T-helper 1 cell (primary cell): ENCODE measurements at regions not wholly inside any gene's neighbourhood (a gene's known extent, or its start where the extent isn't known, plus 50 kb on each side); places are given as distances from the start of the nearest gene placed in this dataset.
"Not testable (repeated sequence)": the region's sequence is repeated elsewhere in the genome, so short reads cannot be mapped to it uniquely, and the experiment has no call there.

Experiments used
- DNase-seq, 5 donors: peaks; one replicate each; pipeline ENCODE4 v3.0.0-alpha.2; 2012 to 2020

- no peak for DNase-seq
Measured at GRCh38 chr5:130714200-130714599, 450.9 kb downstream of the HINT1 start.

DNA sequence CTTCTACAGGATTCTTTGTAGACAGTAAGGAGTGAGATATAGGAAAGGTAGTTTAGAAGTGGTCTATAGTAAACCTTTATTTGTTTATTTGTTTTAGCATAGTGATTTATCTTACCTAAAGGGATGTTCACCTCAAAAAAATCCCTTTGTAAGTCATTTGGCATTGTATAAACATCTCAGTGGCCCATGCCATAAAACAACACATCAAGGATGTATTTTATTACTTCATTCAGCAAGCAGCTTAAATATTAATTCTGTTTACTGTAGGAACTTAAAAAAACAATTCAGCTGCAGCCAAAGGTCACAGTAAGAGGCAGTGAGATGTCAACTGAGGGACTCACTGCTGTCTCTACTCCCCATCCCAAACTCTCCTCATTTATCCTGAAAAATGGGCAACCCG, 452.7 kb downstream of the HINT1 start:
- DNase-seq, result no peak

- no peak for DNase-seq
Measured at GRCh38 chr5:130710596-130710995, 454.5 kb downstream of the HINT1 start.

DNA sequence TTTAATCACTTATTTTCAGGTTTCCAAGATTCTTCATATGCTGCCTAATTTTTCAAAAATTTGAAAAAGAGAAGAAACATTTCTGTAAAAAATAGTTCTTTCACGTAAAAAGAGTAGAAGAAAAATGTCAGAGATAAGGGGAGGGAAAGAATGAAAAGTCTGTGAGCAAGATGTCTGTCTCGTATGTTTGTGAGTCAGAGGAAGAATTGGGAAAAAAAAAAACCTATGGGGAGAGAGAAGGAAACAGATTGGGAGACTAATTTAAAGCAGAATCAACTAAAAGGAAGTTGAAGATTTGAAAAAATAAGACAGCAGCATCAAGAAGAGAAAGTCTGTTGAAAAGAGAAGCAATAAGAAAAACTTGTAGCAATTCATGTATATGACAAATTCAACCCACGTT, 456.3 kb downstream of the HINT1 start:
- DNase-seq, result no peak

DNA sequence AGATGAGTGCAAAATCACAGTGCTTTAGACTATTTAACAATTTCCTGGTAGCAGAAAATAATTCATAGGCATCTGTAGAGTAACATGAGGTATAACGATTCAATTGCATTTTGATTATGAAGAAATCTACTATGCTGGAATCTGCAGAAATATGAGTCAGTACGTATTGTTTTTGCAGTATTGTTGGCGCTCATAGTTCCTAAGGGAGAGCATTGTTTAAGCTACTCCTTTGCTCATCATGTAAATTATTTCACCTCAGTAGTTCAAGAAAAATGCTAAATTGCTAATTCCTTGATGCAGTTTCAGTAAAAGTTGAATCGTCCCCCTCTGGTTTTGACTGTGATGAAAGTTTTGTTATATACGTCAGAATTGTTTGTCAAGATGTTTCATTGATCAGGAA, 458.4 kb downstream of the HINT1 start:
- DNase-seq, result no peak

- no peak for DNase-seq
Measured at GRCh38 chr5:130705368-130705767, 459.7 kb downstream of the HINT1 start.

DNA sequence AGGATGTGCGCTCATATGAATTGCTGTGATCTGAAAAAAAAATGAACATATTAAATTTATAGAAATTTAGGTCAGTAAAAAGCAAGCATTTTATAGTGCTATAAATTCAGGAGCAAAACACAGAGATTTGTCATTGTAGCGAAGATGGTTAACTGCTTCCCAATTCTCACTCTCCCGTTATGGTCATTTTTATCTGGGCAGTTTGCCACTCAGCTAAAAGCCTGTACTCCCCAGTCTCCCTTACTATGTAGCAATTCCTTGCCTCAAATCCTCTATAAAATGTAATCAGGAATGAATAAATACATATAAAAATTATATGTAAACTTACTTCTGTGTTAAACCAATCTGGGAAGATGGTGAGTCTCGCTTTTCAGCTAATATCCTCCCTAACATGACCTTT, 471.5 kb downstream of the HINT1 start:
- DNase-seq, result no peak

- no peak for DNase-seq
Measured at GRCh38 chr5:130692770-130693169, 472.3 kb downstream of the HINT1 start.

DNA sequence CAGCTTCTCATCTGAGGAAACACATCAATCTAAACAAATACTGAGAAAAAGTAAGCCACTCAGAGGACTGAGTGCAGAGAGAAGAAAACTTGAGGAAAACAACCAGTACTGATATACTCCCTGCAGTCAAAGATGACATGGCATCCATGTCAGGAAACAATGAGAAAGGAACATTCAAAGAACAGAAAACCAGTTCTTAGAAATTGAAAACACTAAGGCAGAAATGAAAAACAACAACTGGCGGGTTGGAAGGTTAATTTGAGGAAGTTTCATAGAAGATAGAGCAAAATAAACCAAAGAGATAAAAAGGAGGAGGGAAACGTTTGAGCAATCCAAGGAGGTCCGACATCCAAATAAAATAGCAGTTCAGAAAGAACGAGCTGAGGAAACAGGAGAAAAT, 475.2 kb downstream of the HINT1 start:
- no peak for DNase-seq

- DNase-seq, result no peak
Measured at GRCh38 chr5:130687085-130687733, 477.8 kb downstream of the HINT1 start.

DNA sequence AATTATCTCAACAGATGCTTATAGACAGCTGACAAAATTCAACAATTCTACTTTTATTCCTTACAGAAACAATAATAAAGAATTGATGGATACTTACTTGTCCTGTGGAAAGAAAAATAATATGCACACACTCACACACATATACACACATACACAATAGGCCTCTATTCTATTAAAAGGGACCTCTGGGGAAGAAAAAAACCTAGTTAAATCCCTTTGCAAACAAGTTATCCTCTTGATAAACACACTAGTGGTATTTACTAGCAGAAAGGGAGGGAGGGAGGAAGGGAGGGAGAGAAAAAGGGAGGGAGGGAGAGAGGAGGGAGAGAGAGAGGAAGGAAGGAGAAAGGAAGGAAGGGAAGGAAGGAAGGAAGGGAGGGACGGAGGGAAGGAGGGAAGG, 486.4 kb downstream of the HINT1 start:
- DNase-seq, result no peak

GRCh38 chr5:130666462-130666861, 498.6 kb downstream of the HINT1 start:
- no peak for DNase-seq

GRCh38 chr5:130652176-130652575, 512.9 kb downstream of the HINT1 start:
- no peak for DNase-seq

GRCh38 chr5:130651440-130651839, 513.6 kb downstream of the HINT1 start:
- DNase-seq, result no peak

DNA sequence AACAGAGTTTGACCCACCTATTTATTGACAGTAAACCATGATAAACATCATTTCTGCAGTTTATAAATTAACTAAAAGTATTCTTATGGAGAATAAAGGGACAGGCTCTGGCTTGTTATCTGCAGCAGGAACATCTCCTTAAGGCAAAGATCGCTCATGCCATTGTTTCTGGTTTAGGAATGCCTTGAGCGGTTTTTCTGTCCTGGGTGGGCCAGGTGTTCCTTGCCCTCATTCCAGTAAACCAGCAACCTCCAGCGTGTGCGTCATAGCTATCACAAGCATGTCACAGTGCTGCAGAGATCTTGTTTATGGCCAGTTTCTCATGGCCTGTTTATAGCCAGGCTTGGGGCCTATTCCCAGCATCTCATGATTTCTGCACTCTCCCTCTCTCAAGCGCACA, 521.7 kb downstream of the HINT1 start:
- no peak for DNase-seq

DNA sequence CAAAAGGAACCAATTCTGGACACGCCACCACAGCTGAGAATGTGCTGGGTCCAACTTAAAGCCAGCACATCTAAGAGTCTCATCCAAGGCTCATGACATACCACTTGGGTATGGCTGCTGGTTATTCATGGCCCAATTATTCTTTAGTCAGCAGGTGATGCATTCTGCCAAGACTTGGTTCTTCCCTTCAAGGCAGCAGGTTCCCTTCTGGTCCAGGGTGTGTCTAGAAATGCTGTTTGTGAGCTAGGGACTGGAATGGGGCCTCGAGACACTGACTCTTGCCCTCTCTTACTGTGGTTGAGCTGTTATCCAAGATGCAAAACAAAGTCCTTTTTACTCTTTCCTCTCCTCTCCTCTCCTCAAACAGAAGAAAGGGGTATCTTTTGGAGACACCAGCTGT, 522.6 kb downstream of the HINT1 start:
- DNase-seq, result no peak

- DNase-seq, result no peak
Measured at GRCh38 chr5:130627145-130627544, 537.9 kb downstream of the HINT1 start.

- no peak for DNase-seq
Measured at GRCh38 chr5:130624805-130625204, 540.3 kb downstream of the HINT1 start.

DNA sequence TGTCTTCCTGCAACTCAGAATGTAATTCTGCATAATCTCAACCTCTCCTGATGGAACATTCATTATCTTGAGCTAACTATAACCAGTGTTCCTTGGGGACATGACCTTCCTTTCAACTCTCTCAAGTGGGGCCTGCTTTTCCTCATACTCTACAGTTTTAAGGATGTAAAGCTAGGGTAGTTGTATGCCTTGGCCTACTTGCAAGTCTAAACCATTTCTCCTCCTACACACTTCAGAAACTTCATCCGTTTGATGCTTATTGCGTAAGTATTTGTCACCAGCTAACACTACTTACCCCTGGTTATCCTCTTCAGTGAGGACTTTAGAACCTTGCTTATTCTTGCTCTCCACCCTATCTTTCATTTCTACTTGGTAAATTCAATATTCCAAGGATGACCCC, 548.9 kb downstream of the HINT1 start:
- no peak for DNase-seq

DNA sequence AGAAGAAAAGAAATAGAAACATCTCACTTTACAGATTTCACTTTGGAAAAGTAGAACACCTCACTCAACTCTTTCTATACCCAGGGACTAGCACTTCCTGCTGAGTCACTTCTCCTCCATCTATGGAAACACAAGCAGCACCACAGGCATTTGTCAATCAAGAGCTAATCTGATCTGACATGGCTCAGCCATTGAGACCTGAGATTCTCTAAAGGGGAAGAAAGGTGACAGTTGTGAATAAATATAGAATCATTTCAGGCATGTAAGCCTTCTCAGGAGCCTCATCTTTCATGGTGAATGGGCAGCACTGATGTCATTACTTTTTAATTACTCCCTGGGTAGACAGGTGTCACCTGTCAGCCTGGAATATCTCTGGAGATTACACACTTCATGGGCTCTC, 559.8 kb downstream of the HINT1 start:
- DNase-seq, result no peak

GRCh38 chr5:130596647-130597046, 568.4 kb downstream of the HINT1 start:
- not testable (repeated sequence) for DNase-seq

GRCh38 chr5:130580264-130580663, 584.8 kb downstream of the HINT1 start:
- DNase-seq, result no peak

DNA sequence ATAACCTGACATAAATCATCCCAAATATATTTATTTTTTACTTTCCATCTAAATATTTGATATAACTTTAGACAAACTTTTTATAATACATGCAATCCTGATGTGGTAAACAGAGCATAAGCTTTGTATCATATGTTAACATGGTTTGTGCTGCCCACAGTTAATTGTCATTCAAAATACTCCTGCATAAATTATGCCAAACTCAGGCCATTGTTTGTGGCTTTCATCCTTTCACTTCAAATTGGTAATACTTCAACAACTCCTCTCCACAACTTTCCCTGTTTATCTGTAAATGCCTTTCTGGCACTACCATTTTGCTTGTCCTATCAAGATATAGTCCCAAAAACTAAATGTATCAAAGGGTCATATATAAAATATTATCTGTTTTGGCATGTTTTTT, 586.7 kb downstream of the HINT1 start:
- DNase-seq, result no peak

GRCh38 chr5:130571076-130571475, 594.0 kb downstream of the HINT1 start:
- no peak for DNase-seq

- DNase-seq, result no peak
Measured at GRCh38 chr5:130568791-130569190, 596.3 kb downstream of the HINT1 start.

DNA sequence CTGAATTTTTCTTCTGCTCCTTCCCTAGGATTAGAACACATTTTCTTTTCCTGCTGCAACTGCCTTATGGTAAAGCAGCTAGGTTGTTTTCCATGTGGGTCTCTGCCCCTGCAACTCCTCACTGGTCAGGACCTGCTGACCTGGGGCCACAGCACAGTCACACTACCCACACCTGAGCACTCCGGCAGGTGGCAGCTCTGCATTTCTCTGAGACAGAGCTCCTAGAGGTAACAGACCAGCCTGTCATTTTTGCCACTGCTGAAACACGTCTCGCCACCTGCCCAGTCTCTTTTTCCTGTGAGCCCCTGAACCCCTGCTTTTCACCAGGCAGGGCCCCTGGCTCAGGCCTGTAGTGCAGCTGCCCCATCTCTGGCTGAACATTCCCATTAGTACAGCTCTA, 609.6 kb downstream of the HINT1 start:
- no peak for DNase-seq
